HUES48 (cell line): ENCODE measurements at regions not wholly inside any gene's neighbourhood (a gene's known extent, or its start where the extent isn't known, plus 50 kb on each side); places are given as distances from the start of the nearest gene placed in this dataset.
A peak's percentile ranks its signal among the peaks of the same experiment; 100 is the strongest.

Experiments used
- H3K27ac ChIP-seq: one replicate; pipeline ENCODE4 v1.7.0; 2013; ENCODE audit warnings: low read depth, low read length, inconsistent platforms
- H3K27me3 ChIP-seq: 2 replicates; pipeline ENCODE4 v1.6.1; 2013; ENCODE audit warnings: mild to moderate bottlenecking, low read length; ENCODE audit not compliant: control insufficient read depth, insufficient read depth
- H3K36me3 ChIP-seq: 2 replicates; pipeline ENCODE4 v1.6.1; 2013; ENCODE audit warnings: low read length; ENCODE audit not compliant: control insufficient read depth, insufficient read depth
- H3K4me1 ChIP-seq: 2 replicates; pipeline ENCODE4 v1.6.1; 2013; ENCODE audit warnings: mild to moderate bottlenecking, low read length; ENCODE audit not compliant: control insufficient read depth, insufficient read depth
- H3K4me3 ChIP-seq: 2 replicates; pipeline ENCODE4 v1.5.1; 2013; ENCODE audit warnings: mild to moderate bottlenecking, low read depth, low read length
- H3K9ac ChIP-seq: 2 replicates; pipeline ENCODE4 v1.6.1; 2013; ENCODE audit warnings: mild to moderate bottlenecking, low read depth, low read length, moderate library complexity
- H3K9me3 ChIP-seq: 2 replicates; pipeline ENCODE4 v1.6.1; 2013; ENCODE audit warnings: low read length; ENCODE audit not compliant: control insufficient read depth, insufficient read depth

GRCh38 chr6:28742668-28743270, 181.0 kb downstream of the TRIM27 start:
- Histone ChIP-seq H3K36me3 (no peaks in the 10 kb centered on the region), H3K27me3 (peaks cover 63% of the 10 kb centered on the region), H3K4me3 (peak overlapping the region; percentile 82), H3K27ac (peak overlapping the region; percentile 26), H3K9me3 (no peaks in the 10 kb centered on the region), H3K4me1 (peaks cover 16% of the 10 kb centered on the region; the same call in 1 of the 2 replicates), H3K9ac (no peak overlapping the region)

DNA sequence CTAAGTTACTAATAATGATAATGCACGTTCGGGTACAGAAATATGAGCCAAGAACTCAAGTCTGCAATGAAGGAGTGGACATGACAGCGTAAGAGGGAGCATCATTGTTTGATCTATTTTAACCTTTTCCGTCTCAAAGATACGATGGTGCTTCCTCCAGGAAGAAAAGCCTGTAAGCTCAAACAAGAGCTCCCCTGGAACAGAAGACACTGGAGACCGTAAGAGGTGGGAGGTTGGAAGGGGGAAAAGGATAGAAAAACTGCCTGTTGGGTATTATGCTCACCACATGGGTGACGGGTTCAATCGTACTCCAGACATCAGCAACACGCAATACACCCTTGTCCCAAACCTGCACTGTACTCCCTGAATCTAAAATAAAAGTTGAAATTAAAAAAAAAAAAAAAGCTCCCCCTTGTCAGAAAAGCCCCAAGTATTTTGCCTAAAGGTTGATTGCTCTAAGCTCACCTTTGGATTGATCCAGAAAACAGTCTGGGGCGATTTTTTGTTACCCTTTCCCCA, 180.5 kb downstream of the TRIM27 start:
- Histone ChIP-seq H3K4me1 (peaks cover 15% of the 10 kb centered on the region), H3K27me3 (peaks cover 57% of the 10 kb centered on the region), H3K36me3 (no peaks in the 10 kb centered on the region), H3K9ac (no peak overlapping the region), H3K4me3 (peak overlapping the region; percentile 82), H3K27ac (no peak overlapping the region), H3K9me3 (no peaks in the 10 kb centered on the region)

DNA sequence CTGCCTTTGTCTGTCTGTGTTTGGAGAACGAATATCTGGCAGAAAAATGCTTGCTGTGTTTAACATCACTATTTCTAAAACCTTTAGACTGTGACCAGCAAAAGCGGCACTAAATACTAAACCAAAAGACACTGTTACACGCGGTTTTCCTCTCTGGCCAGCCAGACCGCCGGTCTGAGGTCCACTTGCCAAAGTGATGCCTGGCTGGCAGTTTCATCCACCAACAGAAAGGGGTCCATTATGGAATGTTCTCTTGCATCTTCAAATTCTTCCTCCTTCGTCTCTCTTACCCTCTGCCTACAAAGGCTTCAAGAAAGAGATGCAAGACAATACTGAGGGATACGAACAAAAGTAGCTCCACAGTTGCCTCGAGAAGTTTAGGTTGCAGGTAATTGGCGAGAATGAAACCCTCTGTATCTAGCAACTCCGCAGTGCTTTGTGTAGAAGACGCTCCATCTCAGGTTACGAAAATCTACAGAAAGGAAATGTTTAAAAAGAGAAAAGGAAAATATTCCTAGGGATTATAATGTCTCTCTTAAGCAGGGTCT, 176.6 kb downstream of the TRIM27 start:
- no peak overlapping the region for H3K9ac ChIP-seq
- peaks cover 38% of the 10 kb centered on the region for H3K27me3 ChIP-seq
- H3K9me3 ChIP-seq: no peaks in the 10 kb centered on the region
- H3K27ac ChIP-seq: peak overlapping the region; percentile 11
- H3K36me3 ChIP-seq: no peaks in the 10 kb centered on the region
- peak overlapping the region; percentile 81 for H3K4me3 ChIP-seq
- peaks cover 7% of the 10 kb centered on the region for H3K4me1 ChIP-seq

GRCh38 chr6:28747631-28748157, 176.1 kb downstream of the TRIM27 start:
- Histone ChIP-seq H3K9ac (no peak overlapping the region), H3K4me3 (peak overlapping the region; percentile 81), H3K9me3 (no peaks in the 10 kb centered on the region), H3K36me3 (no peaks in the 10 kb centered on the region), H3K4me1 (peaks cover 7% of the 10 kb centered on the region), H3K27me3 (peaks cover 38% of the 10 kb centered on the region), H3K27ac (peak overlapping the region; percentile 21)

DNA sequence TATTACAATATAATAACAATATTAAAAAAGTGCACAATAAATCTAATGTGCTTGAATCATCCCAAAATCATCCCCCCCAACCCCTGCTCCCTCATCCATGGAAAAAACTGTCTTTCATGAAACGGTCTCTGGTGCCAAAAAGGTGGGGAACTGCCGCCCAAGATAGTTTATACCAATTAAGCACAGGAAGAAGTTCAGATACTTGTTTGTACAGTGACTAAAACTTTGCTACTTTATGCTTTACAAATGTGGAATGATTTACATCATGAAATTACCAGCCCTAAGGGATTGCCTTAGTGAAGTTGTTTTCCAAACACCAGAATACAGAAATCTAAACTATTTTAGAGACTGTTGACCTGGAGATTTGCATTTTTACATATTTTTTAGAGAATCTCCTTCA, 175.6 kb downstream of the TRIM27 start:
- no peaks in the 10 kb centered on the region for H3K36me3 ChIP-seq
- peaks cover 38% of the 10 kb centered on the region for H3K27me3 ChIP-seq
- H3K9ac ChIP-seq: no peak overlapping the region
- no peak overlapping the region for H3K27ac ChIP-seq
- H3K9me3 ChIP-seq: no peaks in the 10 kb centered on the region
- H3K4me1 ChIP-seq: peaks cover 7% of the 10 kb centered on the region
- peak overlapping the region; percentile 81 for H3K4me3 ChIP-seq

DNA sequence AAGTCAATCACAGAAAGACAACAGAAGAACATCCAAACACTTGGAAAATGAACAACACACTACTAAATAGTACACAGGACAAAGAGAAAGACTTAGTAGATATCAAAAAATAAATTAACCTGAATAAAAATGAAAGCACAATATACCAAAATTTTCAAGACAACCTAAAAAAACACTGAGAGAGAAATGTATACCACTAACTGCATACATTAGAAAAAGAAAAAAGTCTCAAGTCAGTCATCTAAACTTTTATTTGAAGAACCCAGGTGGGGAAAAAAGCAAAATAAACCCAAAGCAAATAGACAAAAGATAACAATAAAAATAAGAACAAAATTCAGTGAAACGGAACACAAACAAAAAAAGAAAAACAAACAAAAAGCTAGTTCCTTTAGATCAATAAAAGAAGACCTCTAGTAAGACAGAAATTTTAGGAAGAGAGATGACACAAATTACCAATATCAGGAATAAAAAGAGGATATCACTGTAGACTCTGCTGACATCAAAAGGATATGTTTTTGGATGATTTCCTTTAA, 172.8 kb downstream of the TRIM27 start:
- no peak overlapping the region for H3K4me3 ChIP-seq
- H3K4me1 ChIP-seq: peaks cover 7% of the 10 kb centered on the region; the same call in 1 of the 2 replicates
- H3K27ac ChIP-seq: no peak overlapping the region
- no peaks in the 10 kb centered on the region for H3K36me3 ChIP-seq
- no peaks in the 10 kb centered on the region for H3K9me3 ChIP-seq
- no peak overlapping the region for H3K9ac ChIP-seq
- H3K27me3 ChIP-seq: peaks cover 14% of the 10 kb centered on the region

GRCh38 chr6:28751514-28751913, 172.3 kb downstream of the TRIM27 start:
- Histone ChIP-seq H3K36me3 (no peaks in the 10 kb centered on the region), H3K4me1 (peaks cover 9% of the 10 kb centered on the region; the same call in 1 of the 2 replicates), H3K27me3 (peaks cover 10% of the 10 kb centered on the region), H3K27ac (no peak overlapping the region), H3K4me3 (peak overlapping the region; percentile 41; the same call in 1 of the 2 replicates), H3K9ac (no peak overlapping the region), H3K9me3 (no peaks in the 10 kb centered on the region)

GRCh38 chr6:28751963-28752350, 171.8 kb downstream of the TRIM27 start:
- Histone ChIP-seq H3K4me1 (peaks cover 13% of the 10 kb centered on the region; the same call in 1 of the 2 replicates), H3K27me3 (peaks cover 10% of the 10 kb centered on the region), H3K9me3 (no peaks in the 10 kb centered on the region), H3K36me3 (no peaks in the 10 kb centered on the region), H3K4me3 (peak overlapping the region; percentile 41; the same call in 1 of the 2 replicates), H3K9ac (no peak overlapping the region), H3K27ac (no peak overlapping the region)

GRCh38 chr6:28757429-28758045, 166.2 kb downstream of the TRIM27 start:
- H3K36me3 ChIP-seq: no peaks in the 10 kb centered on the region
- H3K4me1 ChIP-seq: 0 out of 2 replicates have a peak, but pooled peaks cover 7% of the 10 kb centered on the region
- H3K9me3 ChIP-seq: no peaks in the 10 kb centered on the region
- H3K9ac ChIP-seq: peak overlapping the region; percentile 84
- H3K4me3 ChIP-seq: peak overlapping the region; percentile 79
- H3K27me3 ChIP-seq: peaks cover 33% of the 10 kb centered on the region
- H3K27ac ChIP-seq: peak overlapping the region; percentile 3

DNA sequence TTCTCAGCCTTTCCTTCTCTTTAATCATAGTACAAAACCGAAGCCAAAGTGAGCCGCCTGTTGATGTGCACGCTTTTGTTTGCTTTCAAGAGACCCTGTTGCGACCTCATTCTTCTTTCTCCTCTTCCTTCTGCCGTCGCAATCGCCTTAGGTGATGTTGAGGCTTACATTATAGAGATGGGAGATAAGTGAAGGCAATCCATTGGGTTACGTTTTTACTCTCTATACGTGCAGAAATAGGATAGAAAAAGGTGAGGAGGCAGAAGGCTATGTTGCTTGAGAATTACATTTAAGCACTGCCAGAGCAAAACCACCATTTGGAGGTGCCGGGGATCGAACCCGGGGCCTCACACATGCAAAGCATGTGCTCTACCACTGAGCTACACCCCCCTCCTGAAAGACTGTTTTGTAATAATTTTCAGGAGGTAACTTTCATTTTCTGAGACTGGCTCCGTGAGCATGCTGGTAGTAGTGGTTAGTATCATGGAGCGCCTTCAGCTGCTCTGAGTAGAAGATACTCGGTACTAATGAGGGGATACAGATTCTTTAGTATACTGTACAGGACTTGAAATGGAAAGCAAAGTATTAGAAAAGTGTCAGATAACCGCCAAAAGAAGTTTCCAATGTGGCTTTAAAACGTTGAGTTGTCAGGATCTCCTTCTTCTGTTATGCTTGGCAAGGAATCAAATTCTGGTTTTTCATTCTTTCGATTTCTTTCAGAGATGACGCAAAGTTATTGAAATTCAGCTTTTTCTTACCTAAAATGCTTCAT, 165.6 kb downstream of the TRIM27 start:
- H3K9ac ChIP-seq: peak overlapping the region; percentile 84
- no peak overlapping the region for H3K27ac ChIP-seq
- peak overlapping the region; percentile 79 for H3K4me3 ChIP-seq
- no peaks in the 10 kb centered on the region for H3K36me3 ChIP-seq
- 0 out of 2 replicates have a peak, but pooled peaks cover 7% of the 10 kb centered on the region for H3K4me1 ChIP-seq
- H3K27me3 ChIP-seq: peaks cover 40% of the 10 kb centered on the region
- H3K9me3 ChIP-seq: no peaks in the 10 kb centered on the region
